HCT116 (cell line): ENCODE measurements at regions not wholly inside any gene's neighbourhood (a gene's known extent, or its start where the extent isn't known, plus 50 kb on each side); places are given as distances from the start of the nearest gene placed in this dataset.

Experiments
- CBX3 ChIP-seq: IDR thresholded peaks from 2 replicates; pipeline ENCODE4 v1.6.1; 2012; ENCODE audit warnings: low read depth
- EGR1 ChIP-seq: IDR thresholded peaks from 2 replicates; pipeline ENCODE4 v1.6.1; 2012; ENCODE audit warnings: low read depth
- ELF1 ChIP-seq: IDR thresholded peaks from 2 replicates; pipeline ENCODE4 v1.6.1; 2012; ENCODE audit warnings: low read depth, borderline replicate concordance
- EZH2 ChIP-seq: fragments of 200-600 bp; sonication (generic); IDR thresholded peaks from 2 replicates; pipeline ENCODE4 v1.6.1; 2017; ENCODE audit warnings: antibody characterized with exemption, mixed run types
- EZH2phosphoT487 ChIP-seq: fragments of 200-600 bp; IDR thresholded peaks from 2 replicates; pipeline ENCODE4 v1.6.1; 2018; ENCODE audit warnings: antibody characterized with exemption, borderline replicate concordance
- POLR2A ChIP-seq: IDR thresholded peaks from 2 replicates; pipeline ENCODE4 v1.7.0; 2011; ENCODE audit warnings: borderline replicate concordance; ENCODE audit not compliant: insufficient read depth, insufficient read length; ENCODE audit errors: extremely low read depth
- POLR2AphosphoS5 ChIP-seq: IDR thresholded peaks from 2 replicates; pipeline ENCODE4 v1.6.1; 2011; ENCODE audit warnings: mild to moderate bottlenecking, low read depth, low read length, moderate library complexity
- RAD21 ChIP-seq: IDR thresholded peaks from 2 replicates; pipeline ENCODE4 v1.6.1; 2012; ENCODE audit warnings: low read depth, mild to moderate bottlenecking
- SP1 ChIP-seq: IDR thresholded peaks from 2 replicates; pipeline ENCODE4 v1.6.1; 2012; ENCODE audit warnings: low read depth
- SRF ChIP-seq: IDR thresholded peaks from 2 replicates; pipeline ENCODE4 v1.6.1; 2012; ENCODE audit warnings: low read depth
- YY1 ChIP-seq: IDR thresholded peaks from 2 replicates; pipeline ENCODE4 v1.6.1; 2011; ENCODE audit warnings: low read length, low read depth, moderate library complexity, mild to moderate bottlenecking; ENCODE audit not compliant: insufficient replicate concordance; ENCODE audit errors: extremely low read depth
- TF ChIP-seq, protein P1 (sequence below), 3 experiments: fragments of 200-600 bp in 1 of 3; sonication (generic) in 1 of 3; IDR thresholded peaks in 2 of 3; conservative IDR thresholded peaks in 1 of 3; 2 replicates each; pipeline ENCODE4 v1.5.1; 2012 to 2017; ENCODE audit warnings: low read depth in 2 of 3, low read length in 2 of 3, antibody characterized with exemption in 1 of 3, borderline replicate concordance in 1 of 3, control low read depth in 1 of 3, mild to moderate bottlenecking in 1 of 3, mixed read lengths in 1 of 3, mixed run types in 1 of 3, moderate library complexity in 1 of 3; ENCODE audit not compliant: insufficient read depth in 1 of 3
- TF ChIP-seq, protein P2 (sequence below): IDR thresholded peaks from 2 replicates; pipeline ENCODE4 v1.6.1; 2012; ENCODE audit warnings: low read depth
- TF ChIP-seq, protein P3 (sequence below): IDR thresholded peaks from 2 replicates; pipeline ENCODE4 v1.6.1; 2012

DNA sequence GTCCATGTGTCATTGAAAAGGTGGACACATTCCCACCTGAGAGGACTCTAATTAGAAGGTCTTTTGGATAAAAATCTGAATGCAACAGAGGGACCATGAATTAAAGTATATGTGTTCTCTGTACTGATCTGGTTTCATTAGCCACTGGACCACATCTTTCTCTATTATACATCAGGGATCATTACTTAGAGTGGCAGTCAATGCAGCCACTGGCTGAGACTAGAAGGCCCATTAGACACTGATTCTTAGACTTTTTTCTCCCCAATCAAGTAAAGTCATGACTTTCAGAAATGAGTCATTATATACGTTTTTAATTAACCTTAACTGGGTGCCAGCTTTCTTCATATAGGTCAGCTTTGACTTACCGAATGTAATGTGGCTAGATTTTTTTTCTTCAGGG lies 550.8 kb upstream of the CFAP20DC start:
- TF ChIP-seq POLR2AphosphoS5: no peak
- TF ChIP-seq, protein P1, sequence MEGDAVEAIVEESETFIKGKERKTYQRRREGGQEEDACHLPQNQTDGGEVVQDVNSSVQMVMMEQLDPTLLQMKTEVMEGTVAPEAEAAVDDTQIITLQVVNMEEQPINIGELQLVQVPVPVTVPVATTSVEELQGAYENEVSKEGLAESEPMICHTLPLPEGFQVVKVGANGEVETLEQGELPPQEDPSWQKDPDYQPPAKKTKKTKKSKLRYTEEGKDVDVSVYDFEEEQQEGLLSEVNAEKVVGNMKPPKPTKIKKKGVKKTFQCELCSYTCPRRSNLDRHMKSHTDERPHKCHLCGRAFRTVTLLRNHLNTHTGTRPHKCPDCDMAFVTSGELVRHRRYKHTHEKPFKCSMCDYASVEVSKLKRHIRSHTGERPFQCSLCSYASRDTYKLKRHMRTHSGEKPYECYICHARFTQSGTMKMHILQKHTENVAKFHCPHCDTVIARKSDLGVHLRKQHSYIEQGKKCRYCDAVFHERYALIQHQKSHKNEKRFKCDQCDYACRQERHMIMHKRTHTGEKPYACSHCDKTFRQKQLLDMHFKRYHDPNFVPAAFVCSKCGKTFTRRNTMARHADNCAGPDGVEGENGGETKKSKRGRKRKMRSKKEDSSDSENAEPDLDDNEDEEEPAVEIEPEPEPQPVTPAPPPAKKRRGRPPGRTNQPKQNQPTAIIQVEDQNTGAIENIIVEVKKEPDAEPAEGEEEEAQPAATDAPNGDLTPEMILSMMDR (IDR thresholded peaks at IDR 0.05 in 2 of 3, conservative IDR thresholded peaks at IDR 0.05 in 1 of 3; ENCODE audit: borderline replicate concordance in 1 of 3, insufficient read depth in 1 of 3, low read depth in 2 of 3, low read length in 2 of 3): no peak
- TF ChIP-seq EZH2: no peak
- no peak for TF ChIP-seq POLR2A
- no peak for TF ChIP-seq YY1
- TF ChIP-seq EGR1: no peak
- TF ChIP-seq, protein P2, sequence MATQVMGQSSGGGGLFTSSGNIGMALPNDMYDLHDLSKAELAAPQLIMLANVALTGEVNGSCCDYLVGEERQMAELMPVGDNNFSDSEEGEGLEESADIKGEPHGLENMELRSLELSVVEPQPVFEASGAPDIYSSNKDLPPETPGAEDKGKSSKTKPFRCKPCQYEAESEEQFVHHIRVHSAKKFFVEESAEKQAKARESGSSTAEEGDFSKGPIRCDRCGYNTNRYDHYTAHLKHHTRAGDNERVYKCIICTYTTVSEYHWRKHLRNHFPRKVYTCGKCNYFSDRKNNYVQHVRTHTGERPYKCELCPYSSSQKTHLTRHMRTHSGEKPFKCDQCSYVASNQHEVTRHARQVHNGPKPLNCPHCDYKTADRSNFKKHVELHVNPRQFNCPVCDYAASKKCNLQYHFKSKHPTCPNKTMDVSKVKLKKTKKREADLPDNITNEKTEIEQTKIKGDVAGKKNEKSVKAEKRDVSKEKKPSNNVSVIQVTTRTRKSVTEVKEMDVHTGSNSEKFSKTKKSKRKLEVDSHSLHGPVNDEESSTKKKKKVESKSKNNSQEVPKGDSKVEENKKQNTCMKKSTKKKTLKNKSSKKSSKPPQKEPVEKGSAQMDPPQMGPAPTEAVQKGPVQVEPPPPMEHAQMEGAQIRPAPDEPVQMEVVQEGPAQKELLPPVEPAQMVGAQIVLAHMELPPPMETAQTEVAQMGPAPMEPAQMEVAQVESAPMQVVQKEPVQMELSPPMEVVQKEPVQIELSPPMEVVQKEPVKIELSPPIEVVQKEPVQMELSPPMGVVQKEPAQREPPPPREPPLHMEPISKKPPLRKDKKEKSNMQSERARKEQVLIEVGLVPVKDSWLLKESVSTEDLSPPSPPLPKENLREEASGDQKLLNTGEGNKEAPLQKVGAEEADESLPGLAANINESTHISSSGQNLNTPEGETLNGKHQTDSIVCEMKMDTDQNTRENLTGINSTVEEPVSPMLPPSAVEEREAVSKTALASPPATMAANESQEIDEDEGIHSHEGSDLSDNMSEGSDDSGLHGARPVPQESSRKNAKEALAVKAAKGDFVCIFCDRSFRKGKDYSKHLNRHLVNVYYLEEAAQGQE: no peak
- no peak for TF ChIP-seq CBX3
- no peak for TF ChIP-seq SRF
- no peak for TF ChIP-seq EZH2phosphoT487
- TF ChIP-seq ELF1: no peak
- TF ChIP-seq SP1: no peak
- TF ChIP-seq, protein P3, sequence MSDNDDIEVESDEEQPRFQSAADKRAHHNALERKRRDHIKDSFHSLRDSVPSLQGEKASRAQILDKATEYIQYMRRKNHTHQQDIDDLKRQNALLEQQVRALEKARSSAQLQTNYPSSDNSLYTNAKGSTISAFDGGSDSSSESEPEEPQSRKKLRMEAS: no peak
- no peak for TF ChIP-seq RAD21
